GM21360 (cell line): ENCODE measurements at regions not wholly inside any gene's neighbourhood (a gene's known extent, or its start where the extent isn't known, plus 50 kb on each side); places are given as distances from the start of the nearest gene placed in this dataset.
"Not testable (repeated sequence)": the region's sequence is repeated elsewhere in the genome, so short reads cannot be mapped to it uniquely, and the experiment has no call there.

ENCODE experiments used
- ATAC-seq: cut with Tn5 transposase; IDR thresholded peaks from one replicate; pipeline ENCODE4 v1.9.1; 2021; ENCODE audit warnings: mild to moderate bottlenecking, moderate library complexity; ENCODE audit not compliant: unreplicated experiment

- no peak for ATAC-seq
These were observed 274.6 kb upstream of the GALNTL6 start for GRCh38 chr4:171538601-171539100.

- no peak for ATAC-seq
These were observed 278.8 kb upstream of the GALNTL6 start for GRCh38 chr4:171534391-171534790.

GRCh38 chr4:171532968-171533367 is 280.2 kb upstream of the GALNTL6 start:
- ATAC-seq: no peak

- ATAC-seq: no peak
These were observed 288.3 kb upstream of the GALNTL6 start for GRCh38 chr4:171524903-171525302.

GRCh38 chr4:171521726-171522125 is 291.5 kb upstream of the GALNTL6 start:
- no peak for ATAC-seq

GRCh38 chr4:171519457-171519856 is 293.7 kb upstream of the GALNTL6 start:
- no peak for ATAC-seq

GRCh38 chr4:171517883-171518282 is 295.3 kb upstream of the GALNTL6 start:
- ATAC-seq: no peak

GRCh38 chr4:171516694-171517093 is 296.5 kb upstream of the GALNTL6 start:
- no peak for ATAC-seq

- no peak for ATAC-seq
These were observed 328.5 kb upstream of the GALNTL6 start for GRCh38 chr4:171484681-171485080.

- ATAC-seq: no peak
These were observed 335.0 kb upstream of the GALNTL6 start for GRCh38 chr4:171478181-171478580.

GRCh38 chr4:171475111-171475510 is 338.1 kb upstream of the GALNTL6 start:
- ATAC-seq: not testable (repeated sequence)

GRCh38 chr4:171473155-171473554 is 340.0 kb upstream of the GALNTL6 start:
- ATAC-seq: no peak

GRCh38 chr4:171472230-171472629 is 341.0 kb upstream of the GALNTL6 start:
- ATAC-seq: no peak

GRCh38 chr4:171464499-171464898 is 348.7 kb upstream of the GALNTL6 start:
- ATAC-seq: no peak

- no peak for ATAC-seq
These were observed 352.0 kb upstream of the GALNTL6 start for GRCh38 chr4:171461191-171461590.

GRCh38 chr4:171448919-171449481 is 364.2 kb upstream of the GALNTL6 start:
- no peak for ATAC-seq

- no peak for ATAC-seq
These were observed 364.8 kb upstream of the GALNTL6 start for GRCh38 chr4:171448358-171448757.

- ATAC-seq: no peak
These were observed 371.8 kb upstream of the GALNTL6 start for GRCh38 chr4:171441300-171441941.

GRCh38 chr4:171433674-171434073 is 379.5 kb upstream of the GALNTL6 start:
- ATAC-seq: no peak

- ATAC-seq: no peak
These were observed 380.7 kb upstream of the GALNTL6 start for GRCh38 chr4:171432536-171432935.

- ATAC-seq: peak; percentile 61
These were observed 382.7 kb upstream of the GALNTL6 start for GRCh38 chr4:171430495-171430894.

- no peak for ATAC-seq
These were observed 416.0 kb upstream of the GALNTL6 start for GRCh38 chr4:171397175-171397574.

- ATAC-seq: no peak
These were observed 422.6 kb upstream of the GALNTL6 start for GRCh38 chr4:171390626-171391025.
